MM.1S (cell line): ENCODE measurements at regions not wholly inside any gene's neighbourhood (a gene's known extent, or its start where the extent isn't known, plus 50 kb on each side); places are given as distances from the start of the nearest gene placed in this dataset.

Source experiments
- DNase-seq: peaks from one replicate; pipeline ENCODE4 v3.0.0-alpha.2; 2015
- H2AFZ ChIP-seq: fragments of 300-600 bp; sonication (generic); 2 replicates; pipeline ENCODE4 v1.6.0; 2016; ENCODE audit warnings: antibody characterized with exemption, low read length
- H3F3A ChIP-seq: fragments of 300-600 bp; sonication (generic); 2 replicates; pipeline ENCODE4 v1.6.1; 2016; ENCODE audit warnings: mild to moderate bottlenecking, antibody characterized with exemption, low read length, moderate library complexity, mixed read lengths; ENCODE audit not compliant: insufficient read depth
- H3K27ac ChIP-seq: fragments of 300-600 bp; sonication (generic); 2 replicates; pipeline ENCODE4 v1.5.1; 2016; ENCODE audit warnings: mild to moderate bottlenecking, low read length
- H3K27me3 ChIP-seq: fragments of 300-600 bp; sonication (generic); replicated peaks from 2 replicates; pipeline ENCODE4 v1.6.0; 2016; ENCODE audit warnings: low read length; ENCODE audit not compliant: insufficient read depth
- H3K36me3 ChIP-seq: fragments of 300-600 bp; sonication (generic); replicated peaks from 2 replicates; pipeline ENCODE4 v1.6.1; 2016; ENCODE audit warnings: mild to moderate bottlenecking, low read length, mixed read lengths; ENCODE audit not compliant: insufficient read depth
- H3K4me1 ChIP-seq: fragments of 300-600 bp; sonication (generic); 2 replicates; pipeline ENCODE4 v1.6.1; 2016; ENCODE audit warnings: low read length, mixed read lengths
- H3K4me2 ChIP-seq: fragments of 300-600 bp; sonication (generic); 2 replicates; pipeline ENCODE4 v1.6.0; 2016; ENCODE audit warnings: low read depth, low read length
- H3K4me3 ChIP-seq: fragments of 300-600 bp; sonication (generic); 2 replicates; pipeline ENCODE4 v1.5.1; 2016; ENCODE audit warnings: low read length, mixed read lengths
- H3K79me2 ChIP-seq: fragments of 300-600 bp; sonication (generic); 2 replicates; pipeline ENCODE4 v1.6.1; 2016; ENCODE audit warnings: mixed run types, low read length, mixed read lengths
- H3K9ac ChIP-seq: fragments of 300-600 bp; sonication (generic); 2 replicates; pipeline ENCODE4 v1.6.1; 2016; ENCODE audit warnings: low read length, mixed read lengths
- H3K9me2 ChIP-seq: fragments of 300-600 bp; sonication (generic); replicated peaks from 2 replicates; pipeline ENCODE4 v1.6.1; 2016; ENCODE audit warnings: mild to moderate bottlenecking, low read length, mixed read lengths; ENCODE audit not compliant: insufficient read depth
- H3K9me3 ChIP-seq: fragments of 300-600 bp; sonication (generic); replicated peaks from 2 replicates; pipeline ENCODE4 v1.6.1; 2016; ENCODE audit warnings: mild to moderate bottlenecking, low read length, mixed read lengths; ENCODE audit not compliant: insufficient read depth
- H4K20me1 ChIP-seq: fragments of 300-600 bp; sonication (generic); 2 replicates; pipeline ENCODE4 v1.6.1; 2016; ENCODE audit warnings: mild to moderate bottlenecking, low read length, moderate library complexity, mixed read lengths; ENCODE audit not compliant: insufficient read depth
- EZH2 ChIP-seq: fragments of 300-600 bp; sonication (generic); optimal IDR thresholded peaks from 2 replicates; pipeline ENCODE3; 2017; ENCODE audit warnings: low read depth, mild to moderate bottlenecking, antibody characterized with exemption, low read length, mixed read lengths
- EZH2phosphoT487 ChIP-seq: fragments of 300-600 bp; sonication (generic); IDR thresholded peaks from 2 replicates; pipeline ENCODE4 v1.6.1; 2018; ENCODE audit warnings: antibody characterized with exemption, low read length
- TF ChIP-seq, protein P1 (sequence below): fragments of 300-600 bp; sonication (generic); IDR thresholded peaks from 2 replicates; pipeline ENCODE4 v1.5.1; 2016; ENCODE audit warnings: antibody characterized with exemption, low read length, mixed read lengths

DNA sequence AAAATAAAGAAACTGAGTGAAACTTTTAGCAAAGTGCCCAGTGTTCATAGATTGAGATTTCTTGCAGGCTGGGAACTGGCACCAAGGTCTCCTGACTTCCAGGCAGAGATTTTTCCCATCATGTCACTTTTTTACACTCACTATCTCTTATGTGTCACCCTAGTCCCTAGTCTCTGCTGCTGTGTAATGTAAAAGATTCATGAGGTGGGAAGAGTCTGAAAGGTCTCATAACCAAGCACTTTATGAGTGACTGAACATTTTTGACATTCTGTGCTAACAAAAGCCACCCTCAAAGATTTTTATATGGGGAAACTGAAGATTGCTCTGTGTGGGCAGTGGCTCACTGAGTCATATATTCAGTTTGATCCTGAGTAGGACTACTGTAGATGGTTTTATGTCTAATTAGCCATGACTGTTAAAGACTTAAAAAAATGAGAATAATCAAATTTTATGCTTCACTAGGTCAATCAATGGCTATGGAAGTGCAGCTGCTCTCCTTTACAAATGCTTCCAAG is 900.3 kb upstream of the SORCS1 start:
- Histone ChIP-seq H4K20me1 (no peaks in the 10 kb centered on the region), H3K4me1 (no peaks in the 10 kb centered on the region), H2AFZ (no peak overlapping the region), H3K9me2 (no peaks in the 10 kb centered on the region), H3K27ac (no peak overlapping the region), H3K36me3 (no peaks in the 10 kb centered on the region), H3K9ac (no peak overlapping the region), H3K79me2 (no peaks in the 10 kb centered on the region), H3K9me3 (no peaks in the 10 kb centered on the region), H3K4me2 (no peak overlapping the region), H3K4me3 (no peak overlapping the region), H3F3A (no peaks in the 10 kb centered on the region), H3K27me3 (no peaks in the 10 kb centered on the region)
- no peak for TF ChIP-seq EZH2
- DNase-seq, result no peak

DNA sequence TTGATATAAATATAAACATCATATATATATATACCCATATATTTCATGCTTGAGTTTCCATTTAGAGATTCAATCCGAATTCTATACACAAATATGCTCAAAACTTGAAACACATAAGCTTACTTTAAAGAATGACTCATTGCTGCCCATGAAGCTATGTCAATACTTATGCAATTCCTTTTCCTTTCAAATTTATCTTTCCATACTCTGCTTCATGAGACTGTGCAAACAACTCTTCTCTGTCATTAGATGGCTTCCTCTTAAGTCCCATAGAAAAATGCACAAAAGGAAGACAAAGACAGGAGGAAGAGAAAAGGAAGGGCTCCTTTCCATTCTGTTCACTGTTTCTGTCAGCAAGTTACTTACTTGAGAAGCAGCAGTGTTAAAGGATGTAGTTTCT is 895.7 kb upstream of the SORCS1 start:
- Histone ChIP-seq H3F3A (no peaks in the 10 kb centered on the region), H3K9ac (no peak overlapping the region), H3K36me3 (no peaks in the 10 kb centered on the region), H3K4me2 (no peak overlapping the region), H3K9me2 (no peaks in the 10 kb centered on the region), H3K79me2 (no peaks in the 10 kb centered on the region), H3K27ac (no peak overlapping the region), H2AFZ (no peak overlapping the region), H3K4me3 (no peak overlapping the region), H3K9me3 (no peaks in the 10 kb centered on the region), H3K27me3 (no peaks in the 10 kb centered on the region), H4K20me1 (no peaks in the 10 kb centered on the region), H3K4me1 (no peaks in the 10 kb centered on the region)
- TF ChIP-seq, protein P1, sequence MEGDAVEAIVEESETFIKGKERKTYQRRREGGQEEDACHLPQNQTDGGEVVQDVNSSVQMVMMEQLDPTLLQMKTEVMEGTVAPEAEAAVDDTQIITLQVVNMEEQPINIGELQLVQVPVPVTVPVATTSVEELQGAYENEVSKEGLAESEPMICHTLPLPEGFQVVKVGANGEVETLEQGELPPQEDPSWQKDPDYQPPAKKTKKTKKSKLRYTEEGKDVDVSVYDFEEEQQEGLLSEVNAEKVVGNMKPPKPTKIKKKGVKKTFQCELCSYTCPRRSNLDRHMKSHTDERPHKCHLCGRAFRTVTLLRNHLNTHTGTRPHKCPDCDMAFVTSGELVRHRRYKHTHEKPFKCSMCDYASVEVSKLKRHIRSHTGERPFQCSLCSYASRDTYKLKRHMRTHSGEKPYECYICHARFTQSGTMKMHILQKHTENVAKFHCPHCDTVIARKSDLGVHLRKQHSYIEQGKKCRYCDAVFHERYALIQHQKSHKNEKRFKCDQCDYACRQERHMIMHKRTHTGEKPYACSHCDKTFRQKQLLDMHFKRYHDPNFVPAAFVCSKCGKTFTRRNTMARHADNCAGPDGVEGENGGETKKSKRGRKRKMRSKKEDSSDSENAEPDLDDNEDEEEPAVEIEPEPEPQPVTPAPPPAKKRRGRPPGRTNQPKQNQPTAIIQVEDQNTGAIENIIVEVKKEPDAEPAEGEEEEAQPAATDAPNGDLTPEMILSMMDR, result no peak
- no peak for TF ChIP-seq EZH2
- no peak for TF ChIP-seq EZH2phosphoT487
- no peak for DNase-seq

DNA sequence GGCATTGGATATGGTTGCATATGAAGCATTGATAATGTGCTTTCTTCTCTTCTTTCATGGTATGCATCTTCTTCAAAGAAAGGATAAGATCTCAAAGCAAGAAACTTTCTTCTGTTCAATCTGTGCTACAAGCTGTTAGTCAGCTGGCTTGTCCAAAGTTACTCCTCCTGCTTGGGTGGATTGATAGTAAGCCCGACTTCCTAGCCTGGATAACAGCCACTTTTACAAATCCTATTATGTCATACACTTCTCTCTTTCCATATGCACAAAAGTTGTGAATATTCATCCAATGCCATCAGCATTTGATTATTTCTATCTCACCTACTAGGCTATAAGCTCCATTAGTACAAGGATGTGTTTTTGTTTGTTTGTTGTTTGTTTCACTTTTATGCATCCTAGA is 891.0 kb upstream of the SORCS1 start:
- H3K9ac ChIP-seq, result no peak overlapping the region
- H3K27ac ChIP-seq, result no peak overlapping the region
- H3K4me1 ChIP-seq, result no peaks in the 10 kb centered on the region
- no peaks in the 10 kb centered on the region for H4K20me1 ChIP-seq
- no peaks in the 10 kb centered on the region for H3K9me2 ChIP-seq
- H3K4me3 ChIP-seq, result no peak overlapping the region
- no peak for DNase-seq
- H3K27me3 ChIP-seq, result no peaks in the 10 kb centered on the region
- H3K79me2 ChIP-seq, result no peaks in the 10 kb centered on the region
- TF ChIP-seq, protein P1, result no peak
- no peak for TF ChIP-seq EZH2phosphoT487
- no peak for TF ChIP-seq EZH2
- no peak overlapping the region for H2AFZ ChIP-seq
- H3F3A ChIP-seq, result no peaks in the 10 kb centered on the region
- H3K4me2 ChIP-seq, result no peak overlapping the region
- no peaks in the 10 kb centered on the region for H3K9me3 ChIP-seq
- H3K36me3 ChIP-seq, result no peaks in the 10 kb centered on the region

DNA sequence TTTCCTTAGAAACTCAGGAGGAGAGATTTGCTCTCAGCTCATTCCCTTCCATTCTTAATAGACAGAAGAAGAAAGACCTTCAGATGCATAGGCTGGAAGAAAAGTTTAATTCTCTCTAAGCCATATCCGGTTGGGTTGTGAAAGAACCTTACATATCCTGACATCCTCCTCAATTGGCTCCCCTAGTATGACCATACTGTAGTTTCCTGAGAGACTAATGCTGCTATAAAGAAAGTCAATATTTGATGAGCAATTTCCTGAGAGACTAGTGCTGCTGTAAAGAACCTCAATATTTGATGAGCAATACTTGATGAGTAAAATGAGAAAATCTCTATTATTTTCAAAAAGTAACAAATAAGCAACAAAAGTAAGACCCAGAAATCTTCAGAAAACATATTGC is 888.5 kb upstream of the SORCS1 start:
- no peak for DNase-seq
- H3K4me1 ChIP-seq, result no peaks in the 10 kb centered on the region
- no peaks in the 10 kb centered on the region for H3K9me2 ChIP-seq
- no peaks in the 10 kb centered on the region for H3K79me2 ChIP-seq
- no peaks in the 10 kb centered on the region for H3K9me3 ChIP-seq
- TF ChIP-seq EZH2 (no peak), EZH2phosphoT487 (no peak)
- TF ChIP-seq, protein P1, result no peak
- no peak overlapping the region for H3K4me3 ChIP-seq
- no peak overlapping the region for H3K4me2 ChIP-seq
- H3K27me3 ChIP-seq, result no peaks in the 10 kb centered on the region
- H3K36me3 ChIP-seq, result no peaks in the 10 kb centered on the region
- no peak overlapping the region for H3K9ac ChIP-seq
- H2AFZ ChIP-seq, result no peak overlapping the region
- H3F3A ChIP-seq, result no peaks in the 10 kb centered on the region
- no peak overlapping the region for H3K27ac ChIP-seq
- no peaks in the 10 kb centered on the region for H4K20me1 ChIP-seq
